ENCODE measurements at regions not wholly inside any gene's neighbourhood (a gene's known extent, or its start where the extent isn't known, plus 50 kb on each side); places are given as distances from the start of the nearest gene placed in this dataset.

- Histone ChIP-seq H2AFZ (ENCODE audit: low read length, unreplicated experiment) (no peak overlapping the region), H3K4me3 (ENCODE audit: low read depth, low read length) (no peak overlapping the region), H3K27ac (ENCODE audit: low read depth, low read length) (no peak overlapping the region), H3K27me3 (ENCODE audit: insufficient read depth, low read length) (no peaks in the 10 kb centered on the region), H3K79me2 (ENCODE audit: control insufficient read depth, insufficient read depth, low read length, unreplicated experiment) (no peaks in the 10 kb centered on the region), H3K4me1 (ENCODE audit: control insufficient read depth, insufficient read depth, low read length, unreplicated experiment) (no peaks in the 10 kb centered on the region), H3K36me3 (ENCODE audit: insufficient read depth, low read length) (no peaks in the 10 kb centered on the region)
Measured at GRCh38 chr12:34338751-34339150, 316.5 kb downstream of the ALG10 start.

GRCh38 chr12:34339922-34340321, 317.6 kb downstream of the ALG10 start:
- Histone ChIP-seq H3K79me2 (ENCODE audit: control insufficient read depth, insufficient read depth, low read length, unreplicated experiment) (no peaks in the 10 kb centered on the region), H3K4me1 (ENCODE audit: control insufficient read depth, insufficient read depth, low read length, unreplicated experiment) (no peaks in the 10 kb centered on the region), H2AFZ (ENCODE audit: low read length, unreplicated experiment) (no peak overlapping the region), H3K36me3 (ENCODE audit: insufficient read depth, low read length) (no peaks in the 10 kb centered on the region), H3K27ac (ENCODE audit: low read depth, low read length) (no peak overlapping the region), H3K27me3 (ENCODE audit: insufficient read depth, low read length) (no peaks in the 10 kb centered on the region), H3K4me3 (ENCODE audit: low read depth, low read length) (no peak overlapping the region)

- Histone ChIP-seq H3K36me3 (ENCODE audit: insufficient read depth, low read length) (no peaks in the 10 kb centered on the region), H3K4me3 (ENCODE audit: low read depth, low read length) (no peak overlapping the region), H2AFZ (ENCODE audit: low read length, unreplicated experiment) (no peak overlapping the region), H3K79me2 (ENCODE audit: control insufficient read depth, insufficient read depth, low read length, unreplicated experiment) (no peaks in the 10 kb centered on the region), H3K4me1 (ENCODE audit: control insufficient read depth, insufficient read depth, low read length, unreplicated experiment) (no peaks in the 10 kb centered on the region), H3K27ac (ENCODE audit: low read depth, low read length) (no peak overlapping the region), H3K27me3 (ENCODE audit: insufficient read depth, low read length) (no peaks in the 10 kb centered on the region)
Measured at GRCh38 chr12:34340534-34341361, 318.5 kb downstream of the ALG10 start.

GRCh38 chr12:34341362-34341733, 319.1 kb downstream of the ALG10 start:
- Histone ChIP-seq H3K27ac (ENCODE audit: low read depth, low read length) (no peak overlapping the region), H3K4me3 (ENCODE audit: low read depth, low read length) (no peak overlapping the region), H3K36me3 (ENCODE audit: insufficient read depth, low read length) (no peaks in the 10 kb centered on the region), H3K4me1 (ENCODE audit: control insufficient read depth, insufficient read depth, low read length, unreplicated experiment) (no peaks in the 10 kb centered on the region), H3K79me2 (ENCODE audit: control insufficient read depth, insufficient read depth, low read length, unreplicated experiment) (no peaks in the 10 kb centered on the region), H2AFZ (ENCODE audit: low read length, unreplicated experiment) (no peak overlapping the region), H3K27me3 (ENCODE audit: insufficient read depth, low read length) (no peaks in the 10 kb centered on the region)

- Histone ChIP-seq H3K4me3 (ENCODE audit: low read depth, low read length) (no peak overlapping the region), H3K27me3 (ENCODE audit: insufficient read depth, low read length) (no peaks in the 10 kb centered on the region), H2AFZ (ENCODE audit: low read length, unreplicated experiment) (no peak overlapping the region), H3K36me3 (ENCODE audit: insufficient read depth, low read length) (no peaks in the 10 kb centered on the region), H3K4me1 (ENCODE audit: control insufficient read depth, insufficient read depth, low read length, unreplicated experiment) (no peaks in the 10 kb centered on the region), H3K27ac (ENCODE audit: low read depth, low read length) (no peak overlapping the region), H3K79me2 (ENCODE audit: control insufficient read depth, insufficient read depth, low read length, unreplicated experiment) (no peaks in the 10 kb centered on the region)
Measured at GRCh38 chr12:34342048-34342447, 319.8 kb downstream of the ALG10 start.

DNA sequence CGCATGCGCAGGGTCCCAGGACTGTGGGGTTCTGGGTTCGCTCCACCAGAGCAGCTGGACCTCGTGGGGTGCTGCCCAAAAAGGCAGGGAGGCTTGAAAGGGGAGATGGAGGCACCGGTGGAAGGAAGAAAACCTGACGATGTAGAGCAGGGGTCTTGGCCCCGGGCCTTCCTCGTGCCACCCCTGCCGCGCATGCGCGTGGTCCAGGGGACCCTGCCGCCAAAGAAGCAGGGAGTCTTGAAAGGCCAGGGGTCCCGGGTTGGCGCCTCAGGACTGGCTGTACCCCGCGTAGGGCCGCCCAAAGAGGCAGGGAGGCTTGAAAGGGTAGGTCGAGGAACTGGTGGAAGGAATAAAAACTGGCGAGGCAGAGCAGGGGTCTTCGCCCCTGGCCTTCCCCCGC, 321.0 kb downstream of the ALG10 start:
- H3K79me2 ChIP-seq (ENCODE audit: control insufficient read depth, insufficient read depth, low read length, unreplicated experiment) = no peaks in the 10 kb centered on the region
- H2AFZ ChIP-seq (ENCODE audit: low read length, unreplicated experiment) = no peak overlapping the region
- H3K27ac ChIP-seq (ENCODE audit: low read depth, low read length) = no peak overlapping the region
- no peaks in the 10 kb centered on the region for H3K36me3 ChIP-seq (ENCODE audit: insufficient read depth, low read length)
- H3K27me3 ChIP-seq (ENCODE audit: insufficient read depth, low read length) = no peaks in the 10 kb centered on the region
- H3K4me3 ChIP-seq (ENCODE audit: low read depth, low read length) = no peak overlapping the region
- no peaks in the 10 kb centered on the region for H3K4me1 ChIP-seq (ENCODE audit: control insufficient read depth, insufficient read depth, low read length, unreplicated experiment)

DNA sequence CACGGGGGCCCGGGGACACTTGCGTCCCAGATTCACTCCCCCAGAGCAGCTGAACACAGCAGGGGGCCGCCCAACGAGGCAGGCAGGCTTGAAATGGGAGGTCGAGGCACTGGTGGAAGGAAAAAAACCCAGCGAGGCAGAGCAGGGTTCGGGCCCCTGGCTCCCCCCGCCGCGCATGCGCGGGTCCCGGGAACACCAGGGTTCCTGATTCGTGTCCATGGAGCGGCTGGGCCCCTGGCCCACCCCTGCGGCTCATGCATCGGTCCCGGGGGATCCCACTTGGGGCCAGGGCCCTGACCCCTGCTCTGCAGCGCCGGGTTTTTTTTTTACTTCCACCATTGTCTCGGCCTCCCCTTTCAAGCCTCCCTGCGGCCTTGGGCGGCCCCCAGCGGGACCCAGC, 321.5 kb downstream of the ALG10 start:
- Histone ChIP-seq H3K27me3 (ENCODE audit: insufficient read depth, low read length) (no peaks in the 10 kb centered on the region), H3K4me1 (ENCODE audit: control insufficient read depth, insufficient read depth, low read length, unreplicated experiment) (no peaks in the 10 kb centered on the region), H3K4me3 (ENCODE audit: low read depth, low read length) (no peak overlapping the region), H2AFZ (ENCODE audit: low read length, unreplicated experiment) (no peak overlapping the region), H3K27ac (ENCODE audit: low read depth, low read length) (no peak overlapping the region), H3K79me2 (ENCODE audit: control insufficient read depth, insufficient read depth, low read length, unreplicated experiment) (no peaks in the 10 kb centered on the region), H3K36me3 (ENCODE audit: insufficient read depth, low read length) (no peaks in the 10 kb centered on the region)

DNA sequence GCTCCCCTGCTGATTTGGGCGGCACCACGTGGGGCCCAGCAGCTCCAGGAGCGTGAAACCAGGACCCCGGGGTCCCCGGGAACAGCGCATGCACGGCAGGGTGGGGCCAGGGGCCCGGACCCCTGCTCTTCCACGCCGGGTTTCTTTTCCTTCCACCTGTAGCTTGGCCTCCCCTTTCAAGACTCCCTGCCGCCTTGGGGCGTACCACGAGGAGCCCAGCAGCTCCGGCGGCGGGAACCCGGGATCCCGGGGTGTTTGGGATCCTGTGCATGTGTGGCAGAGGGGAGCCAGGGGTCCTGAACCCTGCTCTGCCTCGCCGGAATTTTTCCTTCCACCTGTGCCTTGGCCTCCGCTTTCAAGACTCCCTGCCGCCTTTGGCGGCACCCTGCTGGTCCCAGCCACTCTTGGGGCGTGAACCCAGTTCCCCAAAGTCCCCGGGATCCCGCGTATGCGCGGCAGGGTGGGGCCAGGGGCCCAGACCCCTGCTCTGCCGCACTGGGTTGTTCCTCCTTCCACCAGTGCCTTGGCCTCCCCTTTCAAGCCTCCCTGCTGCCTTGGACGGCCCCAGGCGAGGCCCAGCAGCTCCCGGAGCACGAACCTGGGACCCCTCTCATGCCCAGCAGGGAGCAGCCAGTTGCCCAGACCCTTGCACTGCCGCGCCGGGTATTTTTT, 322.7 kb downstream of the ALG10 start:
- Histone ChIP-seq H3K27me3 (ENCODE audit: insufficient read depth, low read length) (no peaks in the 10 kb centered on the region), H3K79me2 (ENCODE audit: control insufficient read depth, insufficient read depth, low read length, unreplicated experiment) (no peaks in the 10 kb centered on the region), H3K4me3 (ENCODE audit: low read depth, low read length) (no peak overlapping the region), H3K36me3 (ENCODE audit: insufficient read depth, low read length) (no peaks in the 10 kb centered on the region), H3K27ac (ENCODE audit: low read depth, low read length) (no peak overlapping the region), H2AFZ (ENCODE audit: low read length, unreplicated experiment) (no peak overlapping the region), H3K4me1 (ENCODE audit: control insufficient read depth, insufficient read depth, low read length, unreplicated experiment) (no peaks in the 10 kb centered on the region)

DNA sequence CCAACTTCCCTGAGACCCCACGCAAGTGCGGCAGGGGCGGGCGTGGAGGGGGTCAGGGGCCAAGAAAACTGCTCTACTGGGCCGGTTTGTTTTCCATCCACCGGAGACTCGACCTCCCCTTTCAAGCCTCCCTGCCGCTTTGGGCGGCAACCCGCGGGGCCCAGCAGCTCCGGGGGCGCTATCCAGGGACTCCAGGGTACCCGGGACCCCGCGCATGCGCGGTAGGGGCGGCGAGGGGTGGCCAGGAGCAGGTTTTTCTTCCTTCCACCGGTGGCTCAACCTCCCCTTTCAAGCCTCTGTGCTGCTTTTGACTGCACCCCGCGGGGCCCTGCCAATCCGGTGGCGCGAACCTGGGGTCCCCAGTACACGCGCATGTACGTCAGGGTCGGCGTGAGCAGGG, 323.5 kb downstream of the ALG10 start:
- Histone ChIP-seq H3K27me3 (ENCODE audit: insufficient read depth, low read length) (no peaks in the 10 kb centered on the region), H3K4me3 (ENCODE audit: low read depth, low read length) (no peak overlapping the region)

GRCh38 chr12:34346372-34347034, 324.2 kb downstream of the ALG10 start:
- Histone ChIP-seq H3K27ac (ENCODE audit: low read depth, low read length) (no peak overlapping the region), H2AFZ (ENCODE audit: low read length, unreplicated experiment) (no peak overlapping the region), H3K79me2 (ENCODE audit: control insufficient read depth, insufficient read depth, low read length, unreplicated experiment) (no peaks in the 10 kb centered on the region), H3K36me3 (ENCODE audit: insufficient read depth, low read length) (no peaks in the 10 kb centered on the region), H3K4me1 (ENCODE audit: control insufficient read depth, insufficient read depth, low read length, unreplicated experiment) (no peaks in the 10 kb centered on the region), H3K4me3 (ENCODE audit: low read depth, low read length) (no peak overlapping the region), H3K27me3 (ENCODE audit: insufficient read depth, low read length) (no peaks in the 10 kb centered on the region)

More for the DNA sequence above, 323.5 kb downstream of the ALG10 start:
- H3K27ac ChIP-seq (ENCODE audit: low read depth, low read length) = no peak overlapping the region
- no peaks in the 10 kb centered on the region for H3K36me3 ChIP-seq (ENCODE audit: insufficient read depth, low read length)
- no peaks in the 10 kb centered on the region for H3K79me2 ChIP-seq (ENCODE audit: control insufficient read depth, insufficient read depth, low read length, unreplicated experiment)
- no peak overlapping the region for H2AFZ ChIP-seq (ENCODE audit: low read length, unreplicated experiment)
- no peaks in the 10 kb centered on the region for H3K4me1 ChIP-seq (ENCODE audit: control insufficient read depth, insufficient read depth, low read length, unreplicated experiment)

All from ACC112 (cell line).